Mononuclear cell (primary cell): ENCODE measurements at regions not wholly inside any gene's neighbourhood (a gene's known extent, or its start where the extent isn't known, plus 50 kb on each side); places are given as distances from the start of the nearest gene placed in this dataset.

Experiments
- H3K27me3 ChIP-seq: 2 replicates; pipeline ENCODE4 v1.6.0; 2011; ENCODE audit warnings: low read length, control low read depth; ENCODE audit not compliant: insufficient read depth
- H3K4me1 ChIP-seq: 2 replicates; pipeline ENCODE4 v1.5.1; 2011; ENCODE audit warnings: mild to moderate bottlenecking, low read length, control low read depth; ENCODE audit not compliant: insufficient read depth
- H3K4me3 ChIP-seq: 2 replicates; pipeline ENCODE4 v1.5.1; 2011; ENCODE audit warnings: mild to moderate bottlenecking, low read length, moderate library complexity
- H3K9me3 ChIP-seq: 2 replicates; pipeline ENCODE4 v1.5.1; 2011; ENCODE audit warnings: low read depth, mild to moderate bottlenecking, control low read depth, low read length

GRCh38 chr2:43043553-43043870, 182.9 kb downstream of the ZFP36L2 start:
- Histone ChIP-seq H3K27me3 (no peaks in the 10 kb centered on the region), H3K4me3 (no peak overlapping the region), H3K4me1 (peaks cover 32% of the 10 kb centered on the region), H3K9me3 (no peaks in the 10 kb centered on the region)

- H3K27me3 ChIP-seq, result no peaks in the 10 kb centered on the region
- no peaks in the 10 kb centered on the region for H3K9me3 ChIP-seq
- H3K4me1 ChIP-seq, result peaks cover 24% of the 10 kb centered on the region
- H3K4me3 ChIP-seq, result no peak overlapping the region
Measured at GRCh38 chr2:43041661-43042360, 184.6 kb downstream of the ZFP36L2 start.

GRCh38 chr2:43041173-43041591, 185.2 kb downstream of the ZFP36L2 start:
- Histone ChIP-seq H3K27me3 (no peaks in the 10 kb centered on the region), H3K9me3 (no peaks in the 10 kb centered on the region), H3K4me3 (no peak overlapping the region), H3K4me1 (peaks cover 18% of the 10 kb centered on the region)

GRCh38 chr2:43040084-43040854, 186.1 kb downstream of the ZFP36L2 start:
- Histone ChIP-seq H3K4me3 (no peak overlapping the region), H3K4me1 (peaks cover 17% of the 10 kb centered on the region), H3K27me3 (no peaks in the 10 kb centered on the region), H3K9me3 (no peaks in the 10 kb centered on the region)

GRCh38 chr2:43039376-43040080, 186.9 kb downstream of the ZFP36L2 start:
- Histone ChIP-seq H3K4me1 (peaks cover 17% of the 10 kb centered on the region), H3K4me3 (no peak overlapping the region), H3K27me3 (no peaks in the 10 kb centered on the region), H3K9me3 (no peaks in the 10 kb centered on the region)

GRCh38 chr2:43038696-43039094, 187.7 kb downstream of the ZFP36L2 start:
- Histone ChIP-seq H3K9me3 (no peaks in the 10 kb centered on the region), H3K27me3 (no peaks in the 10 kb centered on the region), H3K4me1 (peaks cover 17% of the 10 kb centered on the region), H3K4me3 (no peak overlapping the region)

- no peak overlapping the region for H3K4me3 ChIP-seq
- no peaks in the 10 kb centered on the region for H3K27me3 ChIP-seq
- H3K9me3 ChIP-seq, result no peaks in the 10 kb centered on the region
- peaks cover 17% of the 10 kb centered on the region for H3K4me1 ChIP-seq
Measured at GRCh38 chr2:43038034-43038695, 188.2 kb downstream of the ZFP36L2 start.

- peaks cover 29% of the 10 kb centered on the region for H3K4me1 ChIP-seq
- H3K4me3 ChIP-seq, result no peak overlapping the region
- no peaks in the 10 kb centered on the region for H3K9me3 ChIP-seq
Measured at GRCh38 chr2:43035922-43036321, 190.5 kb downstream of the ZFP36L2 start.

GRCh38 chr2:43034921-43035320, 191.5 kb downstream of the ZFP36L2 start:
- Histone ChIP-seq H3K27me3 (no peaks in the 10 kb centered on the region), H3K9me3 (no peaks in the 10 kb centered on the region), H3K4me1 (peaks cover 21% of the 10 kb centered on the region), H3K4me3 (no peak overlapping the region)

More at GRCh38 chr2:43035922-43036321, 190.5 kb downstream of the ZFP36L2 start:
- no peaks in the 10 kb centered on the region for H3K27me3 ChIP-seq

- H3K4me3 ChIP-seq, result no peak overlapping the region
- peaks cover 14% of the 10 kb centered on the region for H3K4me1 ChIP-seq
- H3K9me3 ChIP-seq, result no peaks in the 10 kb centered on the region
- H3K27me3 ChIP-seq, result no peaks in the 10 kb centered on the region
Measured at GRCh38 chr2:43034242-43034619, 192.2 kb downstream of the ZFP36L2 start.

- Histone ChIP-seq H3K4me1 (peaks cover 11% of the 10 kb centered on the region), H3K9me3 (no peaks in the 10 kb centered on the region), H3K27me3 (no peaks in the 10 kb centered on the region), H3K4me3 (no peak overlapping the region)
Measured at GRCh38 chr2:43033466-43034241, 192.8 kb downstream of the ZFP36L2 start.

GRCh38 chr2:43033016-43033270, 193.5 kb downstream of the ZFP36L2 start:
- H3K4me1 ChIP-seq, result peaks cover 11% of the 10 kb centered on the region
- no peak overlapping the region for H3K4me3 ChIP-seq
- H3K27me3 ChIP-seq, result no peaks in the 10 kb centered on the region
- no peaks in the 10 kb centered on the region for H3K9me3 ChIP-seq

- H3K9me3 ChIP-seq, result no peaks in the 10 kb centered on the region
Measured at GRCh38 chr2:43032213-43033015, 194.0 kb downstream of the ZFP36L2 start.

More at GRCh38 chr2:43032213-43033015, 194.0 kb downstream of the ZFP36L2 start:
- H3K27me3 ChIP-seq, result no peaks in the 10 kb centered on the region
- no peak overlapping the region for H3K4me3 ChIP-seq
- H3K4me1 ChIP-seq, result peaks cover 14% of the 10 kb centered on the region
